Mesothelial cell of epicardium (in vitro differentiated cells): ENCODE measurements at regions not wholly inside any gene's neighbourhood (a gene's known extent, or its start where the extent isn't known, plus 50 kb on each side); places are given as distances from the start of the nearest gene placed in this dataset.

Experiments used
- DNase-seq, 2 experiments: peaks; one replicate each; pipeline ENCODE4 v3.0.0; 2021; ENCODE audit warnings: low spot score in 2 of 2; ENCODE audit not compliant: unreplicated experiment in 2 of 2
- H3K27ac Mint-ChIP-seq: 2 replicates; pipeline ENCODE4 v1.8.0; 2021; ENCODE audit warnings: mixed read lengths
- H3K27me3 Mint-ChIP-seq: 2 replicates; pipeline ENCODE4 v1.8.0; 2021; ENCODE audit warnings: low read depth, mixed read lengths
- H3K36me3 Mint-ChIP-seq: 2 replicates; pipeline ENCODE4 v1.8.0; 2021; ENCODE audit warnings: mixed read lengths
- H3K4me1 Mint-ChIP-seq: 2 replicates; pipeline ENCODE4 v1.8.0; 2021; ENCODE audit warnings: mixed read lengths
- H3K4me3 Mint-ChIP-seq: 2 replicates; pipeline ENCODE4 v1.8.0; 2021; ENCODE audit warnings: mild to moderate bottlenecking, moderate library complexity, mixed read lengths
- H3K9me3 Mint-ChIP-seq: 2 replicates; pipeline ENCODE4 v1.8.0; 2021; ENCODE audit warnings: mixed read lengths
- TF ChIP-seq, protein P1 (sequence below): fragments of 200-600 bp; sonication (generic); IDR thresholded peaks from one replicate; pipeline ENCODE4 v1.5.0; 2021; ENCODE audit warnings: antibody characterized with exemption; ENCODE audit not compliant: unreplicated experiment

DNA sequence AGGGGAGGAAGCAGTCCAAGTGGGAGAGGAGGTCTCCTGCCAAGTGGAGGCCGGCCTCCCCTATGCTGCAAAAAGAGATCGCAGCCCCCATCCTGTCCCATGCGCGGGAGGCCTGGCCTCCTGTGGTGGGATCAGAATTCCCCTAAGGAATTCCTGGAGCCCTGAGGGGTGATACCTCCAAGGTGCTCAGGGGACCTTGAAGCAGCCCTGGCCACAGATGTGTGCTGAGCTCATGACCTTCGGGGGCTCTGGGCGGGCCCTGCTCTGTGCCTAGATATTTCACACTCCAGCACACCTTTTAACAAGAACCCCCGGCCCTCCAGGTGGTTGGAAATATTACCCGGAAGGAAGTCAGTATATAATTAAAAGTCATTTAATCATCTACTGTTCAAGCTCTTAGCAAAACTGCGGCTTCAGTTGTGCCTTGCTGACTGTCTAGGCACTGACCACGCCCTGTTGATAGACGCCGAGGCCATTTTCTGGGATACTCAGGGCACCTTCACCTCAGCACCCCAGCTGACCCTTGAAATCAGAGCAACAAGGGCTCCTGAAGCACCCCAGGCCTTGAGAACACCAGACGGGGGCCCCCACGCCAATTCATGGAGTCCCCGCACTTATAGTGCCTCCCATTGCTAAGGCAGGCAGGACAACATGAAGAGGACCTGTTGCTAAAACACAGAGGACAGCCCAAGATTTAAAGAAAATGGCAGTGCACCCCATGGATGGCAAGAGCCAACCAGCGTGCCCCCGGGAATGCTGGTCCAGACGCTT lies 119.1 kb downstream of the NDUFA10 start:
- Mint-ChIP-seq H3K27ac (no peak overlapping the region), H3K27me3 (peaks cover 9% of the 10 kb centered on the region), H3K4me3 (no peak overlapping the region), H3K4me1 (peaks cover 4% of the 10 kb centered on the region), H3K9me3 (peaks cover 6% of the 10 kb centered on the region), H3K36me3 (no peaks in the 10 kb centered on the region)
- no peak for DNase-seq
- TF ChIP-seq, protein P1, sequence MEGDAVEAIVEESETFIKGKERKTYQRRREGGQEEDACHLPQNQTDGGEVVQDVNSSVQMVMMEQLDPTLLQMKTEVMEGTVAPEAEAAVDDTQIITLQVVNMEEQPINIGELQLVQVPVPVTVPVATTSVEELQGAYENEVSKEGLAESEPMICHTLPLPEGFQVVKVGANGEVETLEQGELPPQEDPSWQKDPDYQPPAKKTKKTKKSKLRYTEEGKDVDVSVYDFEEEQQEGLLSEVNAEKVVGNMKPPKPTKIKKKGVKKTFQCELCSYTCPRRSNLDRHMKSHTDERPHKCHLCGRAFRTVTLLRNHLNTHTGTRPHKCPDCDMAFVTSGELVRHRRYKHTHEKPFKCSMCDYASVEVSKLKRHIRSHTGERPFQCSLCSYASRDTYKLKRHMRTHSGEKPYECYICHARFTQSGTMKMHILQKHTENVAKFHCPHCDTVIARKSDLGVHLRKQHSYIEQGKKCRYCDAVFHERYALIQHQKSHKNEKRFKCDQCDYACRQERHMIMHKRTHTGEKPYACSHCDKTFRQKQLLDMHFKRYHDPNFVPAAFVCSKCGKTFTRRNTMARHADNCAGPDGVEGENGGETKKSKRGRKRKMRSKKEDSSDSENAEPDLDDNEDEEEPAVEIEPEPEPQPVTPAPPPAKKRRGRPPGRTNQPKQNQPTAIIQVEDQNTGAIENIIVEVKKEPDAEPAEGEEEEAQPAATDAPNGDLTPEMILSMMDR: no peak

DNA sequence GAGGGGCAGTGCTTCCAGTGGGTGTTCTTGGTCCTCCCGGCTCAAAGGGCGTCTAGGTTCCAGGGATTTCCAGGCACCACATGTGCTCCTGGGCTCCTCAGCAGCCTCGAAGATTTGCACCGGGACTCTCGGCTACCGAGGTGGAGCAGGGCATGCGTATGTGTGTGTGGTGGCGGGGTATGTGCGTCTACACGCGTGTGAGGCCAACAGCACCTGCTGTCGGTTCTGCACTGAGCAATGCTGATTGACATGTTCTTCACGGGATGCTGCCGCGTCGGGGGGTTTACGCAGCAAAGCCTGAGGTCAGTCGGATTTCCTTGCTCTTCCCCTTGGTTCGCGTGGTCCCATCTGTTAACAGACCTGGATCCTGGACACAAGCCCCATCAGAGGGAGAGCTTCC lies 119.8 kb downstream of the NDUFA10 start:
- TF ChIP-seq, protein P1: no peak
- H3K27me3 Mint-ChIP-seq: peaks cover 15% of the 10 kb centered on the region
- peaks cover 4% of the 10 kb centered on the region for H3K4me1 Mint-ChIP-seq
- peaks cover 6% of the 10 kb centered on the region for H3K9me3 Mint-ChIP-seq
- DNase-seq: no peak
- H3K27ac Mint-ChIP-seq: no peak overlapping the region
- no peak overlapping the region for H3K4me3 Mint-ChIP-seq
- no peaks in the 10 kb centered on the region for H3K36me3 Mint-ChIP-seq

DNA sequence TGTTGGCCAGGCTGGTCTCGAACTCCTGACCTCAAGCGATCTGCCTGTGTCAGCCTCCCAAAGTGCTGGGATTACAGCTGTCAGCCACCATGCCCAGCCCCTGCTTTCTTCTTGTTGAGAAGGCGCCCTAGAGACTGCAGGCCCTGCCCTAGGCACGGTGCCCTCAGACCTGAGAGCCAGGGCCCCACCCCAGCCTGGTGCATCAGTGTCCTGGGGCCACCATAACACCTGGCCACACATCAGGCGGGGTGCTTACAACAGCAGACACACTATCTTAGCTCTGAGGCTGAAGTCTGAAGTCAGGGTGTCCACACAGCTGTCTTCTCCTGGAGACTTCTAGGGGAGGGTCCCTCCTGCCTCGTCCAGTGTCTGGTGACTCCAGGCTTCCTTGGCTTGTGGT lies 120.6 kb downstream of the NDUFA10 start:
- Mint-ChIP-seq H3K4me1 (peaks cover 4% of the 10 kb centered on the region), H3K27ac (no peak overlapping the region), H3K36me3 (no peaks in the 10 kb centered on the region), H3K4me3 (no peak overlapping the region), H3K9me3 (peaks cover 6% of the 10 kb centered on the region), H3K27me3 (peaks cover 15% of the 10 kb centered on the region)
- no peak for DNase-seq
- TF ChIP-seq, protein P1: no peak

DNA sequence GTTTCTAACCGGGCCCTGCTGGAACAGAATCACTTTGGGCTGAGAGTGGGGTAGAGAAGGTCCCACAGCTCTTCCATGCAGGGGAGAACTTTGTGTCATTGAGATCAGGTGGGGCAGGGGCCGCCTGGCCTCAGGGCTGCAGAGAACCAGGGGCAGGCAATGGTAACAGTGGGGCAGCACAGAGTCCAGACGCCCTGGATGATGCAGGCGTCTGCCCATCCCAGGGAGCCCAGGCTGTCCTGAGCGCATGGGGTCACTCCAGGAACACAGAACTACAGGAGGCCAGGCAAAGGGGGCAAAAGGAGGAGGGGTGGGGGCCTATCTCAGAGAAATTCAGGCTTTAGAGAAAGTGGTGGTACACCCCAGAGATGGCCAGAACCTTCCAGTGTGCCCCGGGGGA lies 121.3 kb downstream of the NDUFA10 start:
- TF ChIP-seq, protein P1: no peak
- Mint-ChIP-seq H3K4me1 (peaks cover 4% of the 10 kb centered on the region), H3K27ac (no peak overlapping the region), H3K4me3 (no peak overlapping the region), H3K9me3 (peaks cover 6% of the 10 kb centered on the region), H3K36me3 (no peaks in the 10 kb centered on the region), H3K27me3 (peaks cover 15% of the 10 kb centered on the region)
- no peak for DNase-seq

DNA sequence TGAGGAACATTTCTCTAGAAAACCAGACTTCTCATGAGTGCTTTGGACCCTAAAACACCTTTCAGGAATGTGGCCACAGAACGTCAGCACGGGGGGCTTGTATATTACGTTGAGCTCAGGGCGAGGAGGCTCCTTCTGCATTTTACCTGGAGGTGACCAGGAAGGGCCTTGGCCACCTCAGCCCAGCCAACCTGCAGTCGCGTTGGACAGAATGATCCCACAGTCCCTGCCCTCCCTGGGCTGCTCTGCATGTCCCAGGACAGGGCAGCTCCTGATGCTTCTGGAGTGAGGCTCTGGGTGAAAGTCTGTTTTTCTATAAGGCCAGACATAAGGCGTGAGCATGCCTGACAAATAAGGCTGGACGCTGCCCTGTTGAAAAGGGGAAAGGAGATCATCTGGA lies 121.9 kb downstream of the NDUFA10 start:
- Mint-ChIP-seq H3K36me3 (no peaks in the 10 kb centered on the region), H3K9me3 (peaks cover 6% of the 10 kb centered on the region), H3K27ac (no peak overlapping the region), H3K4me1 (peaks cover 4% of the 10 kb centered on the region), H3K4me3 (no peak overlapping the region), H3K27me3 (peaks cover 19% of the 10 kb centered on the region)
- no peak for DNase-seq
- TF ChIP-seq, protein P1: no peak
